ENCODE measurements at regions not wholly inside any gene's neighbourhood (a gene's known extent, or its start where the extent isn't known, plus 50 kb on each side); places are given as distances from the start of the nearest gene placed in this dataset.

DNA sequence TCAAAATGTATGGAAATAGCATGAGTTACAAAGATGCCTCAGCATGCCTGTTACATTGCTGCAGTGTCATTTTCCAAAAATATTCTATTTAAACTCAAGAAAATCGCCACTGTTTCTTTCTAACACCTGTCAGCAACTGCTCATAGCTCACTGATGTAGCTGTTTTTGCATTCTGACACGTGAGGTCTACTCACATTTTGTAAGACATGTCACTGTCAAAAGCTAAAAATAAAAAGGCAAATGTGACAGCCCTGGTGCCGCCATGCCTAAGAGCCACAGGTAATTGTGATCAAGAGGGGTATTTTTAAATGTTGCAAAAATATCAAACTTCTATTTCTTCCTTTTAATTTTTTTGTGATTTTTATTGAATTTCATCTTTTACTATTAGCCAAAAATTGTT, 556.2 kb upstream of the TMPRSS15 start:
- TF ChIP-seq LEF1 (IDR thresholded peaks at IDR 0.05; ENCODE audit: borderline replicate concordance), result no peak
- no peak for TF ChIP-seq ZNF384 (IDR thresholded peaks at IDR 0.05)
- no peak for TF ChIP-seq SUZ12 (IDR thresholded peaks at IDR 0.05)
- TF ChIP-seq FOXM1 (IDR thresholded peaks at IDR 0.05; ENCODE audit: borderline replicate concordance), result no peak
- no peak for TF ChIP-seq ELF4 (IDR thresholded peaks at IDR 0.05)
- TF ChIP-seq BHLHE40 (IDR thresholded peaks at IDR 0.05; ENCODE audit: borderline replicate concordance), result no peak
- no peak for TF ChIP-seq CTBP1 (IDR thresholded peaks at IDR 0.05; ENCODE audit: borderline replicate concordance)
- no peak for TF ChIP-seq NFRKB (IDR thresholded peaks at IDR 0.05)
- no peak for TF ChIP-seq TARDBP (IDR thresholded peaks at IDR 0.05)
- TF ChIP-seq SP1 (IDR thresholded peaks at IDR 0.05), result no peak
- TF ChIP-seq ARNT (IDR thresholded peaks at IDR 0.05), result no peak

Measured in HEK293T (cell line).